HEK293 (cell line): ENCODE measurements at regions not wholly inside any gene's neighbourhood (a gene's known extent, or its start where the extent isn't known, plus 50 kb on each side); places are given as distances from the start of the nearest gene placed in this dataset.

ENCODE experiments used
- CTCF ChIA-PET: fragments of 350-600 bp; formaldehyde crosslinking; extraction: SDS; loops from one replicate; lab custom pipeline; 2021; ENCODE audit warnings: antibody characterized with exemption; lab: Yijun Ruan, JAX
- POLR2A ChIA-PET: fragments of 300-600 bp; formaldehyde crosslinking; extraction: SDS; loops from one replicate; lab custom pipeline; 2020; ENCODE audit warnings: antibody characterized with exemption, inconsistent platforms; lab: Yijun Ruan, JAX
- H3K27ac ChIP-seq: fragments of 200-500 bp; sonication (Bioruptor generic); 2 replicates; pipeline ENCODE4 v1.5.1; 2014; ENCODE audit warnings: low read depth, low read length, control low read depth, inconsistent platforms; ENCODE audit errors: extremely low read depth
- H3K36me3 ChIP-seq, 2 experiments: fragments of 200-500 bp in 1 of 2; sonication (Bioruptor generic) in 1 of 2; 1 replicate in 1 of 2; 2 replicates in 1 of 2; pipeline ENCODE4 v1.5.1; 2014 to 2017; ENCODE audit warnings: inconsistent platforms in 2 of 2, low read length in 2 of 2; ENCODE audit not compliant: control insufficient read depth in 2 of 2, insufficient read depth in 1 of 2
- H3K4me1 ChIP-seq: fragments of 200-500 bp; sonication (Bioruptor generic); 2 replicates; pipeline ENCODE4 v1.5.1; 2014; ENCODE audit warnings: mild to moderate bottlenecking, low read length, inconsistent platforms; ENCODE audit not compliant: control insufficient read depth, insufficient read depth
- H3K4me3 ChIP-seq: 2 replicates; pipeline ENCODE4 v1.5.1; 2011; ENCODE audit warnings: low read depth, mild to moderate bottlenecking, control low read depth, low read length, moderate library complexity
- H3K9me3 ChIP-seq: fragments of 200-500 bp; sonication (Bioruptor generic); 2 replicates; pipeline ENCODE4 v1.5.1; 2014; ENCODE audit warnings: low read depth, low read length, inconsistent platforms; ENCODE audit not compliant: control insufficient read depth, insufficient read depth
- BCL11A ChIP-seq: fragments of 450-650 bp; formaldehyde crosslinking; IDR thresholded peaks from 2 replicates; pipeline ENCODE4 v1.5.1; 2016; ENCODE audit warnings: low read depth, missing biosample characterization, missing genetic modification characterization
- BCL11B ChIP-seq: fragments of 450-650 bp; formaldehyde crosslinking; IDR thresholded peaks from 2 replicates; pipeline ENCODE4 v1.5.1; 2016; ENCODE audit warnings: low read depth, missing biosample characterization, missing genetic modification characterization
- INSM2 ChIP-seq: fragments of 450-650 bp; formaldehyde crosslinking; IDR thresholded peaks from 2 replicates; pipeline ENCODE4 v1.5.1; 2016; ENCODE audit warnings: missing biosample characterization, missing genetic modification characterization
- KLF1 ChIP-seq: fragments of 450-650 bp; formaldehyde crosslinking; IDR thresholded peaks from 2 replicates; pipeline ENCODE4 v1.5.1; 2016; ENCODE audit warnings: missing biosample characterization, missing genetic modification characterization
- KLF10 ChIP-seq: fragments of 450-650 bp; IDR thresholded peaks from 2 replicates; pipeline ENCODE4 v1.5.1; 2018; ENCODE audit warnings: missing biosample characterization, mild to moderate bottlenecking, missing genetic modification characterization
- REPIN1 ChIP-seq: fragments of 450-650 bp; formaldehyde crosslinking; IDR thresholded peaks from 2 replicates; pipeline ENCODE4 v1.5.1; 2017; ENCODE audit warnings: missing biosample characterization, missing genetic modification characterization, low read depth
- SP3 ChIP-seq: fragments of 450-650 bp; formaldehyde crosslinking; IDR thresholded peaks from 2 replicates; pipeline ENCODE4 v1.5.1; 2016; ENCODE audit warnings: missing biosample characterization, missing genetic modification characterization
- ZBTB1 ChIP-seq: fragments of 450-650 bp; formaldehyde crosslinking; IDR thresholded peaks from 2 replicates; pipeline ENCODE4 v1.5.1; 2016; ENCODE audit warnings: missing biosample characterization, missing genetic modification characterization
- ZEB2 ChIP-seq: fragments of 450-650 bp; formaldehyde crosslinking; IDR thresholded peaks from 2 replicates; pipeline ENCODE4 v1.5.1; 2016; ENCODE audit warnings: missing biosample characterization, missing genetic modification characterization
- ZNF10 ChIP-seq: fragments of 450-650 bp; formaldehyde crosslinking; IDR thresholded peaks from 2 replicates; pipeline ENCODE4 v1.5.1; 2017; ENCODE audit warnings: missing biosample characterization, missing genetic modification characterization
- ZNF140 ChIP-seq: fragments of 450-650 bp; formaldehyde crosslinking; IDR thresholded peaks from 2 replicates; pipeline ENCODE4 v1.5.1; 2016; ENCODE audit warnings: missing biosample characterization, missing genetic modification characterization
- ZNF175 ChIP-seq: fragments of 450-650 bp; formaldehyde crosslinking; IDR thresholded peaks from 2 replicates; pipeline ENCODE4 v1.5.1; 2016; ENCODE audit warnings: missing biosample characterization, missing genetic modification characterization
- ZNF19 ChIP-seq: fragments of 450-650 bp; formaldehyde crosslinking; IDR thresholded peaks from 2 replicates; pipeline ENCODE4; 2016; ENCODE audit warnings: missing biosample characterization, missing genetic modification characterization, low read depth
- ZNF2 ChIP-seq: fragments of 450-650 bp; formaldehyde crosslinking; IDR thresholded peaks from 2 replicates; pipeline ENCODE4 v1.5.1; 2016; ENCODE audit warnings: missing biosample characterization, missing genetic modification characterization
- ZNF302 ChIP-seq: fragments of 450-650 bp; formaldehyde crosslinking; IDR thresholded peaks from 2 replicates; pipeline ENCODE4 v1.5.1; 2016; ENCODE audit warnings: missing biosample characterization, missing genetic modification characterization, low read depth
- ZNF311 ChIP-seq: fragments of 450-650 bp; formaldehyde crosslinking; IDR thresholded peaks from 2 replicates; pipeline ENCODE4 v1.5.1; 2017; ENCODE audit warnings: missing biosample characterization, missing genetic modification characterization, borderline replicate concordance
- ZNF473 ChIP-seq: fragments of 450-650 bp; formaldehyde crosslinking; IDR thresholded peaks from 2 replicates; pipeline ENCODE4 v1.5.1; 2017; ENCODE audit warnings: missing biosample characterization, missing genetic modification characterization
- ZNF529 ChIP-seq: fragments of 450-650 bp; formaldehyde crosslinking; IDR thresholded peaks from 2 replicates; pipeline ENCODE4 v1.5.1; 2017; ENCODE audit warnings: missing genetic modification characterization, missing biosample characterization; ENCODE audit not compliant: insufficient replicate concordance
- ZNF544 ChIP-seq: fragments of 450-650 bp; formaldehyde crosslinking; IDR thresholded peaks from 2 replicates; pipeline ENCODE4 v1.5.0; 2017; ENCODE audit warnings: missing biosample characterization, missing genetic modification characterization
- ZNF558 ChIP-seq: fragments of 450-650 bp; formaldehyde crosslinking; IDR thresholded peaks from 2 replicates; pipeline ENCODE4 v1.5.1; 2016; ENCODE audit warnings: missing biosample characterization, missing genetic modification characterization
- ZNF561 ChIP-seq: fragments of 450-650 bp; IDR thresholded peaks from 2 replicates; pipeline ENCODE4 v1.5.1; 2018; ENCODE audit warnings: missing biosample characterization, missing genetic modification characterization, borderline replicate concordance
- ZNF571 ChIP-seq: fragments of 450-650 bp; formaldehyde crosslinking; IDR thresholded peaks from 2 replicates; pipeline ENCODE4 v1.5.0; 2017; ENCODE audit warnings: missing biosample characterization, missing genetic modification characterization
- ZNF692 ChIP-seq: fragments of 450-650 bp; formaldehyde crosslinking; IDR thresholded peaks from 2 replicates; pipeline ENCODE4 v1.5.1; 2016; ENCODE audit warnings: missing biosample characterization, missing genetic modification characterization
- ZNF830 ChIP-seq: fragments of 450-650 bp; IDR thresholded peaks from 2 replicates; pipeline ENCODE4 v1.5.0; 2018; ENCODE audit warnings: missing biosample characterization, missing genetic modification characterization, low read depth, mild to moderate bottlenecking, moderate library complexity
- ZSCAN16 ChIP-seq: fragments of 450-650 bp; formaldehyde crosslinking; IDR thresholded peaks from 2 replicates; pipeline ENCODE4 v1.5.1; 2016; ENCODE audit warnings: missing biosample characterization, missing genetic modification characterization

- H3K27ac ChIP-seq, result no peak overlapping the region
- ChIA-PET POLR2A (no interaction called here), CTCF (no interaction called here)
- H3K4me1 ChIP-seq, result no peaks in the 10 kb centered on the region
- TF ChIP-seq ZEB2 (tag by site-specific recombination) (no peak), ZNF302 (tag by site-specific recombination) (no peak), ZNF830 (tag by site-specific recombination) (no peak), SP3 (tag by site-specific recombination) (no peak), ZNF473 (tag by site-specific recombination) (no peak), KLF10 (tag by site-specific recombination) (no peak), KLF1 (tag by site-specific recombination) (no peak), ZNF140 (tag by site-specific recombination) (no peak), ZBTB1 (tag by site-specific recombination) (no peak), ZNF558 (tag by site-specific recombination) (no peak), ZNF2 (tag by site-specific recombination) (no peak), ZNF571 (tag by site-specific recombination) (no peak), ZNF10 (no peak), BCL11B (tag by site-specific recombination) (no peak), ZNF561 (tag by site-specific recombination) (no peak), ZSCAN16 (tag by site-specific recombination) (no peak)
- H3K36me3 ChIP-seq, result no peaks in the 10 kb centered on the region
- no peak overlapping the region for H3K4me3 ChIP-seq
- no peaks in the 10 kb centered on the region for H3K9me3 ChIP-seq
These were observed 339.2 kb upstream of the ONECUT1 start for GRCh38 chr15:53129121-53129904.

GRCh38 chr15:53128652-53129051 is 338.5 kb upstream of the ONECUT1 start:
- no peak overlapping the region for H3K4me3 ChIP-seq
- no peak overlapping the region for H3K27ac ChIP-seq
- CTCF ChIA-PET, result no interaction called here
- no peak for TF ChIP-seq ZNF311 (tag by site-specific recombination)
- POLR2A ChIA-PET, result no interaction called here
- H3K36me3 ChIP-seq, result no peaks in the 10 kb centered on the region
- no peaks in the 10 kb centered on the region for H3K4me1 ChIP-seq
- no peaks in the 10 kb centered on the region for H3K9me3 ChIP-seq

- H3K4me3 ChIP-seq, result no peak overlapping the region
- TF ChIP-seq ZNF544 (tag by site-specific recombination) (no peak), BCL11A (no peak), REPIN1 (tag by site-specific recombination) (no peak), ZNF19 (tag by site-specific recombination) (no peak), ZNF529 (tag by site-specific recombination) (no peak), ZNF175 (tag by site-specific recombination) (no peak), ZNF692 (no peak), INSM2 (no peak)
- no peaks in the 10 kb centered on the region for H3K4me1 ChIP-seq
- no peaks in the 10 kb centered on the region for H3K36me3 ChIP-seq
- no peak overlapping the region for H3K27ac ChIP-seq
- POLR2A ChIA-PET, result no interaction called here
- CTCF ChIA-PET, result no interaction called here
- H3K9me3 ChIP-seq, result no peaks in the 10 kb centered on the region
These were observed 336.0 kb upstream of the ONECUT1 start for GRCh38 chr15:53126144-53126543.
